ENCODE measurements at regions not wholly inside any gene's neighbourhood (a gene's known extent, or its start where the extent isn't known, plus 50 kb on each side); places are given as distances from the start of the nearest gene placed in this dataset.

- no peak for DNase-seq
Measured at GRCh38 chrX:109934434-109934833, 68.5 kb upstream of the TMEM164 start.

- DNase-seq: no peak
Measured at GRCh38 chrX:109934935-109935334, 68.0 kb upstream of the TMEM164 start.

GRCh38 chrX:109936114-109936513 lies 66.8 kb upstream of the TMEM164 start:
- no peak for DNase-seq

- no peak for DNase-seq
Measured at GRCh38 chrX:109936598-109936997, 66.3 kb upstream of the TMEM164 start.

GRCh38 chrX:109939498-109939897 lies 63.4 kb upstream of the TMEM164 start:
- no peak for DNase-seq

GRCh38 chrX:109940411-109940810 lies 62.5 kb upstream of the TMEM164 start:
- DNase-seq: no peak

GRCh38 chrX:109943092-109943739 lies 59.7 kb upstream of the TMEM164 start:
- DNase-seq: no peak

GRCh38 chrX:109943740-109944092 lies 59.2 kb upstream of the TMEM164 start:
- DNase-seq: no peak

GRCh38 chrX:109952050-109952449 lies 50.9 kb upstream of the TMEM164 start:
- no peak for DNase-seq

- peak in 1 of 2 donors; percentile 0 for DNase-seq
Measured at GRCh38 chrX:109952985-109953905, 49.7 kb upstream of the TMEM164 start.

All from hippocampal formation (tissue), 2 donors.